EL (cell line): ENCODE measurements at regions not wholly inside any gene's neighbourhood (a gene's known extent, or its start where the extent isn't known, plus 50 kb on each side); places are given as distances from the start of the nearest gene placed in this dataset.

Source experiments
- DNase-seq: peaks from one replicate; pipeline ENCODE4 v3.0.0-alpha.2; 2016

DNA sequence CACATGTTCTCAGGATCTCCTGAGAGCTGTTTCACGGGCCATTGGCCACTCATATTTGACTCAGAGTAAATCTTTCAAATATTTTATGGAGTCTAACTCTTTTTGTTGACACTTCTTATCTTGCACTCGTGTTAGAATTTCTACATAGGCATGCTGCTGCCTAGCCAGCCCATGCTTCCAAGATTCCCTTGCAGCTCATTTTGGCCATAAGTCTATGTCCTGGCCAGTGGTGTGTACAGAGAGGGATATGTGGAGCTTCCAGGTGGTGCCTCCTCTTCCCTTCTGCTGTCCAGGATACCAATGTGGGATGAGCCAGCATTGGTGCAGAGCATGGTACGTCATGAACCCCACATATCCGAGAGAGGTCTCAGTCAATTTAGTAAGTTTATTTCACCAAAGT lies 522.6 kb downstream of the QKI start:
- no peak for DNase-seq

DNA sequence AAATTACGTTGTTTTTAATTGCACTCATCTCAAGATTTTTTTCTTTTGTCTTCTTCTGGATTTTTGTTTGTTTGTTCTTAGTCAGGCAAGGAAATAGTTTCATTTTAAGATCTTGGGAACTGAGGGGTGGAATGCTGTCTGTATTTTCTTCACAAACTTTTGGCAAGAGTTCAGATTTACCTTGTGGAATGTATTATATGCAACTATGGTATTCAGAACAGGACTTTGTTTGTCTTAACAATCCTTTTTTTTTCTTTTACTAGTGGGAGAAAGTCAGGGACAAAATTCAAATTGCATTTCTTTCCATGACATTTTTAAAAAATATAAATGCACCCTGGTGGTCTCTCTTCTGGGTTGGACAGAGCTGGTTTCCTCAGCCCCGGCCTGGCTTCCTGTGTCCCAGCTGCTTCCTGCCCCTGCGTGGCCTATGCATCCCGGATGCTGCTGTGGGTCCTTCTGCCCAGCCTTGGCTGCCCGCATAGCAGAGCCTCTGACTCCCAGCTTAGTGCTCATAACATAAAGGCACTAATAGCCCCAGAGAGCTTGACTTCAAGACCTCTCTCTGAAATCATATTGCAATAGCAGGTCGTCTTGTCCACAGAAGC lies 520.7 kb downstream of the QKI start:
- no peak for DNase-seq

DNA sequence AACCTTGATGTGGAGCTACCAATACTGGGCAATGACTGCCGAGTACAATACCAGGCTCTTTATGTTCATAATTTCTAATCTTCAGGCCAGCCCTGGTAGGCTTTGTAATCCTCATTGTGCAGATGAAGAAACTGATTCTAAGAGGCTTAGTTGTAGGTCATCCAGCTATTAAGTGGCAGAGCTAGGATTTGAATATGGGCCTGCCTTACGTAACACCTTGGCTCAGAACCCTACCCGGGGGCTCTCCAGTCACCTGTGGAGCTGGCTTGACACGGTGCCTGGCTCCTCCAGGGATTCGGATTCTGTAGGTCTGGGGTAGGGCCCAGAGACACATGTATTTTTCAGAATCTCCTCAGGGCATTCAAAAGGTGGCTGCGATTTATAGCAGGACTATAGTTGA lies 515.5 kb downstream of the QKI start:
- no peak for DNase-seq

DNA sequence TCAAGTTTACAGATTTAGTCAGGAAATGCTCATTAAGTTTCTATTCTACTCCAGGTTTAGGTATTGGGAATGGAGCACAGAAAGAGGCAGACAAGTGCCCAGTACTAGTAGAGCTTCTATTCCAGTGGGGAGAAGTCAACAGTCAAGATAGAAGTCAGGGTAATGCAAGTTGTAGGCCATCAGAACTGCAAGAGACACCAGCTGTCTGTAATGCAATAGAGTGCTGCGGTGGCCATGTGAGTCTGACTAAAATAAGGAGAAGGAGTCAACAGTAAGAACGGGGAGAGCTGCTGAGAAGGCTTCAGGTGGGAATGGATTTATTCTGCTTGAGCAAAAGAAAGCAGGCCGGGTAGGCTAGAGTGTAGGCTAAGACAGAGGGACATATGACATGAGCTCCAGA lies 515.0 kb downstream of the QKI start:
- DNase-seq: no peak

DNA sequence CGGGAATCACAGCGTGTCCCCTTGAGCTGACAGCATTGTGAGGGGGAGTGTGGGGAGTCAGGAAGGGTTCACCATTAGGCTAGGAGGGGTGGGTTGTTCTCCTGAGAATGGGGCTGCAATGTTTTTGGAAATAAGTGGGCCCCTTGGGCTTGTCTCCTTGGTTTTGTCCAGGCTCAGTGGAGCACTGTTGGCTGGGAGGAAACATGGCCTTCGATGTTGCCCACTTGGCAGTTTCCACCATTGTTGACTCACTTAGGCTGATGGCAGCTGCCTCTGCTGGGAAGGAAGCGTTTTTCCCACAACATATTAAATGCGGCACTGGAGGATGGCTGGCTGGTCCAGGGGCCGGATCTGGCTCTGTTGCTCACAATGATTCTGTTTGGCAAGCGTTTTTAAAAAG lies 512.1 kb downstream of the QKI start:
- DNase-seq: no peak

DNA sequence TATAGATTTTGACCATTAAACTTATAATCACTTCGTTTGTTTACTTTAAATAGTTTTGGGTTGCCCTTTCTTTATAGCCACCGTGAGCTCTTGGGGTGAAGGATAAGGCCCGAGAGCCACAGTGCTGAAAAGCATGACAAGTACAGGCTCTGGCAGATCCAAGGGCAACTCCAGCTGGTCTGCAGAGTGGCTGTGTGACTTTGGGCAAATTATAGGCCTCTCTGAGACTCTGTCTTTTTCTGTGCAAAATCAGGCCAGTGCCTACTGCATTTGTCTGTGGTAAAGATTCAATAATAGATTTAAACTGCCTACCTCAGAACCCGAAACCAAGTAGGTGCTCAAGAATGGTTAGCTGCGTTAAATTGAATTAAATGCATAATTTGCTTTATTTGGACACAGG lies 511.3 kb downstream of the QKI start:
- DNase-seq: no peak

DNA sequence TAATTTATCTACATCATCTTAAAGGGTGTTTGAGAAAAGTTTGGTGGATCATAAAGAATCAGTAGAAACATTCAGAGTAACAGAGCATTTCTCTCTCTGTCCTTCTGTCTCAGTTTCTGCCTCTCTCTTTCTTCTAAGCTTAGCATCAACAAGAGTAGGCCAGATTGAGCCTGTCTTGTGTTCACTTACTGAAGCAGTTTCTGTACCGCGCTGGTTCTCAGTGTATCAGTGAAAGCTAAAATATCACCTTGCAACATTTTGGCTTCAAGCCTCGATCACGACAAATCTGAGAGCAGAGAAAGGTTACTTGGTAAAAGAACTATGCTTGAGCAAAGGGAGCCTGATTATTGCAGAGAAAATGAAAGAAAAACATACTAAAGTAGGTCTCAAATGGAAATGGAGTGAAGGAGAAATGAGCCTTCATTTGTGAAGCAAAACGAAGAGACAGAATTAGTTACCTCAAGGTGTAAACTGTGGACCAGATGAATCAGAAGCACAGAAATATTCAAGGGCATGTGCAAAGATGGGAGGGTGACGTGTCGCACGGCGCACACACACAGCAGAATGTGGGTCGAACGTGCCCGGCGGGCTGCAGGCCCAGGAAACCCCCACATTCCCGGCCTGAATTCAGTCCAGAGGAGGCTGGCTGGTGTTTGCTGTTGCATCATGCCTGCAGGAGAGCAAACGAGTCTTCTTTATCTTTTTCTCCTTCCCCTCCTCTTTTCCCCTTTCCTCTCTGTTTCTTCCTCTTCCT lies 509.3 kb downstream of the QKI start:
- peak; percentile 36 for DNase-seq

DNA sequence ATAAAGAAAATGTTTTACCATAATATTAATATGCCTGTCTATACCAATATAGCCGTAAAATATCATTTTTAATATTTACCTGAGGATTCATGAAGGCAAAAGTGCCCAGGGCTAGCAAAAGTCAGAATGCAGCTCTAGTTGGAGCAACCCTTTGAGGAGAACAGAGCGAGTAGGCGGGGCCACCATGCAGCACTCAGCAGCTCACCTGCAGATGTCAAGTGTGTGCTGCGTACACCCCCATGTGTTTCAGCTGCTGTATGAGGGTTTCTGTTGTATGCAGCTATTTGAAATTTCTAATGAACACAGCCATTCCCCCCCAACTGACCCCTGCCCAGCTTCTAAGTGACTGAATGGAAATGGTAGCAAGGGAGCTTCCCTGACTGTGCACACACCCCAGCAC lies 508.0 kb downstream of the QKI start:
- DNase-seq: no peak

DNA sequence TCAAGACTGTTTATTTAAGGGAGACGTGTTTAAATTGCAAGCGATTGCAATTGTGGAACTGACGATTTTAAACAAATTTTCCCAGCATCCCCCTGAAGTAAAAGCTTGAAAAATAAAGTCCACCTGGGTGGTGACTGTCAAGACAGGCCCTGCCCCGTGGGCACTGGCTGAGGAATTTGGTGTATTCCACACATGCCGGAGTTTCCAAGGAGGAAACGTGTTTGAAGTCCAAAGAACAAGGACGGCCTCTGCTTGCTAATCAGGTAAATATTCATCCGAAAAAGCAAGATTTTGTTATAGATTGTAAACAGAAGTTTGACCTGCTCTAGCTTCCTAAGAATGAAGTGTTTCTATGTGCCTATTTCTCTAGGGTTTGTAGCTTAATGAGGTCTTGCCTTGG lies 505.1 kb downstream of the QKI start:
- DNase-seq: no peak

DNA sequence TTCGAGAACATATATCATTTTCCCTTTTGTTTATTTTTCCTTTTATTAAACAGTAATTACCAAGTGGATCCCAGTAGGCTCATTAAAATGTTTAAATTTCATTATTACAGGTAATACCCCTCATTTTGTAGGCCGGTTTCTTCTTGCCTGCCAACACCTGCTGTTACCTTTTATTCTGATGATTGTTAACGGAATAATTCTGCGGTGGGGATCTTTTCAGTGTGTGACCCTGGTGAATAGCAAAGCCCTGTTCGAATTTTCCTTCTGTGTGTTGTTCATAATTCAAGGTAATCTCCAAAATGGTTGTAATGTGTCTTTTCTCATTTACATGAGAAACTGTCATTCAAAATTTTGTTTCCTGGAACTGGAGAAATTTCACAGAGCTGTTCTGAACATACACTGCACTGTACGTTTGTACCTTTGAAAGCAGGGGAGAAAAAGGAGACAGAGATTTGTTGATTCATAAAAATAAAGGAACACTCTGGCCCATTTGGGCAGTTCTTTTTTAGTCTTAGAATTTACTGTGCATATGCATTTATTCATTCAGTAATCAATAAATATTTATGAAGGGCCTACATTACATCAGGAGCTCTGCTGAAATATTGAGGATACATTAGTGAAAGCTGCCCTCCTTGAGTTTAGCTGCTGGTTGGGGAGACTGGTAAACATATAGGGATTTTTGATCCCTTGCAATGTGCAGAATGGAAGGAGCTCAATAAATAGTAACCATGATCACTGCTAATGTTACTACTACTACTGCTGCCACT lies 502.0 kb downstream of the QKI start:
- no peak for DNase-seq

DNA sequence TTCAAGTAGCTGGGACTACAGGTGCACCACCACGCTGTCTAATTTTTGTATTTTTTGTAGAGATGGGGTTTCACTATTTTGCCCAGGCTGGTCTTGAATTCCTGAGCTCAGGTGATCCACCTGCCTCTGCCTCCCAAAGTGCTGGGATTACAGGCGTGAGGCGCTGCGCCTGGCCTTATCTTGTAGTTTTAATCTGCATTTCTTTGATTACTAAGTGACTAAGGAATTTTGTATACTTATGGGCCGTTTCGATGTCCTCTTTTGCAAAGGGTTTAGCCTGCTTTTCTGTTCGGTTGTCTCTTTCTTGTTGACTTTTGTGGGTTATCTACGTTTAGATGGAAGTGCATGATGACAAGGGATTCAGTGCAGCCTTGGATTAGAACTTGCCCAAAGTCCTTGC lies 500.6 kb downstream of the QKI start:
- DNase-seq: no peak

DNA sequence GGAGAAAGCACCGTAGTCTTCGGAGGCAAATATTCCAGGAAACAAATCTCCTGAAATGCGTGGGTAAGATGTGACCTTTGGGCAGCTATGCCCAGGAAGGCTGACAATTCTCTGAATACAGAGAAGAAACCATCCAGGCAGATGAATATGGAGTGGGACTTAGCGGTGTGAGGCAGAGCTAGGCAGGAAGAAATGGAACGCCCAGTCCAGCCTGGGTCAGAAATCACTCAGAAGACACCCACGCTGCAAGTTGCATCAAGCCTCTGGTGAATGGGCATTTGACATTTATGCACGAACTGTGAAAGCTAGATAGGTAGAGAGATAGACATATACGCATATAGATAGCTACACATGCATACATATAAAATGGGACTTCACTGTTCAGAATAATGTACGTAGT lies 498.5 kb downstream of the QKI start:
- no peak for DNase-seq

DNA sequence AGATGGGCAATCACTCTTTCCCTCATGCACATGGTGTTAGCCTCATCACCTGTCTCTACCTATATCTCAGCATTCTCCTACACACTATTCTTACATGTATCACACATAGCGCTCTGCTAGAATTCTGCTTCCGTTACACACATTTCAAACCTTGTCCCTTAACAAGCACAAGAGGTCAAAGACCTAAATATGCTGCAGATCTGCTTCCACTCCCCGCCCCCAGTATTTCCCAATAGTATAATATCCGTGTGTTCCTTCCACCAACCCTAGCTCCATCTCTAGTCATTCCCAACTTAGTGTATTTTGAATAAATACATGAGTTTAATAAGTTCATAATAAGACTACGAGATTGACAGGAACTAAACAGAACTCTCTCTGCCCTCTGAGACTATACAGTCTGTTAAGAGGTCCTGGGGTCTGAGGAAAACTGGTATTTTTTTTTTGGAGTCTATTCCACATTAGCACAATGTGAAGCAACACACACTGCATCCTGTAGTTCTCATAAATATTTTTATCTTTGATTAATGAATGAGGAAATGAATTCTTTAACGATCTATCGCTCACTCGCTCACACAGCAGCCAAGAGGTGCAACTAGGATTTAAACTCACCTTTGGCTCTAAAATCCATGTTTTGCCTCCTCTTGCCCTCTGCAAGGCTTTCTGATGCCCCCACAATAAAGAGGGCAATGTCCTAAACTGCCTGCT lies 491.6 kb downstream of the QKI start:
- no peak for DNase-seq

DNA sequence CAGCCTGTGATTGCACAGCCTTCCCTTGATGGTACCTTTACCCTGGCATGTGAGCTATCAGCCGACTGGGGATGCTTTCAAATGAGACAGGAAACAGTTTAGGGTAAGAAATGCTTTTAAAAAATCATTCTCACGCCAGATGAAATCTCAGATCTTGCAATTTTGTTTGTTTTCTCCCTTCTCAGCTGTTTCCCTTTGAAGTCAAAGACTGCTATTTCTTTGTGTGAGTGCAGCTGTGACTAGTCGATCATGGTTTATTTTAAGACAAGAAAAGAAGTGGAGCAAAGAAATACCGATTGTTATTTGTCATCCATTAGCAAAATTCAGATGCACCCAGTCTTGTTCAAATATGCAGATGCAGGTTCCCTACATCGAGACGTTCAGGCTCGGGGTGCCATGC lies 489.7 kb downstream of the QKI start:
- DNase-seq: no peak

DNA sequence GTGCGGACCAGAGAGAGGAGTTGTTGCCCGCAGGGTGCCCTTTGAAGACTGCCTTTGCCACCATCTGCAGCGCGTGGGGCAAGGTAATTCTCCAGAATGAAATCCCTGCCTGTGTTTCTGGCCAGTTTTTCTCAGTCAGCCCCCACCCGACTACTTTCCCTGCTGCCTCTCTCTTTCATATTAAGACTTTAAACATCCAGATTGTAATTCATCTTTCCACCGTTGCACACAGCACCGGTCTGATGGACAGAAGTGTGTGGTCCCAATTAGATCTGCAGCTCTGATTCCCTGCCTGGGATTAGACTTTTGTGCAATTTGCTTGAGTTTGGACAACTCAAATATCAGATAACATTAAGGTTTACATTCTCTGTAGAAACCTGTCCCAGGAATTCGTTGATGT lies 489.0 kb downstream of the QKI start:
- no peak for DNase-seq

DNA sequence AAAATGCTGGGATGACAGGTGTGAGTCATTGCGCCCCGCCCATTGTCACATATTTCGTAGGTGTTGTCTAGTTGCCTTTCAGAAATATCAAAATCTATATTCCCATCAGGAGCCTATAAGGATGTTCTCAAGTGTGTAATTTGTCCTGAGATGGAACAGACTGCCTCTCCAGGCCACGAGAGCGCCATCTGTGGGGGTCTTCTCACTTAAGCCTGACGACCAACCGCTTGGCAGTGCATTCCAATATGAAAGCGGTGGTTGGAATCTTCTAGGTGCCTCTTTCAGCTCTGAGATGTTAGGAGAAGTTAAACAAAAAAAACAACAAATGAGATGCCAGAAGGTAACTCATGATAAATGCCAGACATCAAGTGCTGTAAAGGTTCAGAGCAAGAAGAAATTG lies 488.5 kb downstream of the QKI start:
- DNase-seq: no peak

DNA sequence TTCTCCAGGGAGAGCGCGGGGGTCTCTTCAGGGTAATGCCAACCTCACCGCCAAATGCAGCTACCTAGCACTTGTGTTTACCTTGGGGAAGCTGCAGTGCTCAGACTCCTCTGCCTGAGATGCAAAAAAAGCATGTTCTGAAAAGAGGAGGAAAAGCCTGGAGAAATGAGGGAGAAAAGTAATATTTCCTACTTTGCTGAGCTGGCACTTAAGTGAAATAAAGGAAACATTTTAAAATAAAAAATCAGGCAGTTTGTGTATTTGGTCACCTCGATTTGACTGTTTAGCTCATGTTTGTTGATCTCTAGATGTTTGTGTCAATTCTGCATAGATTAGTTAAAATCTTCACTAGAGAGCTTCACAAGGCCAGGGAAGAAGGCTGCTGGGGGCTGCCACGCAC lies 487.2 kb downstream of the QKI start:
- no peak for DNase-seq

DNA sequence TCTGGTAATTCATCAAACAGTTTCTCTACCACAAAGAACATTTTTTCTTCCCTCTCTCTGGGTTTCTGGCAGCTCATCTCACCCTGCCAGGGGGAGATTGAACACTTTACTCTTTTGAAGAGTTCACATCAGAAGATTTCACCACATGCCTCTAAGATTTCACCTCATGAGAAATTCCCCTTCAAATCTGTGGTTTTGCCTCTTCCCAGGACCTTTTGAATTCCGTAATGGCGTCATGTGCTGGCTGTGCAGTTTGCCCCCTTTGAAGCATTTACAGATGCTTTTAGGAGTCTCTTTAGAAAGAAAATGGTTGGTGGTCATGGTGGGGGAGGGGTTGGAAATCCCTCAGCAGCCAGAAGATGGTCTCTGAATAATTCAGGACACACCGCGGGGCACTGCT lies 486.1 kb downstream of the QKI start:
- no peak for DNase-seq

DNA sequence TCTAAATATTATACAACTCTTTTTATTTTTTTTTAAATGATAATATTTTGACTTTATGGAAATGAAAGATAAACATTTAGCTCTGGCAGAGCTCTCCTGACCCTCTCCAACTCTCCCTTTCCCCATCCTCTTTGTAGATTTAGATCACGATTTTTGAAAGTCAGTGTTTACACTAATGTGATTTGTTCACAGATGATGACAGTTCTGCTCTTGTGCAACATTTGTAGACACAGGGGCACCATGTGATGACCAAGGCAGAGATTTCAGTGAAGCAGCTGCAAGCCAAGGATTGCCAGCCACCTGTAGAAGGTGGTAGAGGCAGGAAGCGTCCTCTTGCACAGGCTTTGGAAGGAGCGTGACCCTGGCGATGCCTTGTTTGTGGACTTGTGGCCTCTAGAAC lies 483.2 kb downstream of the QKI start:
- peak; percentile 45 for DNase-seq

DNA sequence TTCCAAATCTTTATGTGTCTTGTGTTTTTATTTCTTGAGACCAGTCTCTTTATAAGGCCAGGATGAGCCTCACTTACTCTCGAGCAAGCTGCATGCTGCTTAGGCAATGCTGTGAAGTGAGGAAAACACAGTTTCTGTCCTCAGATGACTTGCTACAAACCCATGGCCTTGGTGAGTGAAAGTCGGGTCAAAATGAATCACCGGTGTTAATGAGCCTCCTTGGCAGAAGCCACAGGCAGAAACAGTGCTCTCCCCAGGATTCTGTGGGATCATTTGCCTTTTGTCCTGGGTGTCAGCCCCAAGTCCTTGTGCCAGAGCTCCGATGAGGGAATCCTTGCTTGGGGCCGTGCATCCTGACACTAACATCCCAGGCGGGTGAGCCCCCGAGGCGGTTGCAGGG lies 482.5 kb downstream of the QKI start:
- peak; percentile 72 for DNase-seq

DNA sequence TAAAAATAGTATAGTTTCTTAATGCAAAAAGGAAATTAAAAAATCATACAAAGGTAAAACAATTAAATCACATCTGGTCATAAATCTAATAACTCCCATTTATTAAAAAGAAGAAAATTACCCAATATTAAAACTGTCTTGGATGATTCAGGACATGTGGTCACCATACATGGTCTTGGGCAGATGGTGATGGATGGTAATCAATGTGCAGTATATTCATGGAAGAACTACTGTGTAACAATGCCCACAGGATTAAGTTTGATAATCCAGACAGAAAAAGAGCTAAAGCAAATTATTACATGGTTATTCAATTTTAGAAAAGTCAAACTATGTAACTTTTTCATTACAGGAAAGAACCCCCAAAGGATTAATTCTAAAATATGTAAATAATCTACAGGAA lies 480.6 kb downstream of the QKI start:
- no peak for DNase-seq

DNA sequence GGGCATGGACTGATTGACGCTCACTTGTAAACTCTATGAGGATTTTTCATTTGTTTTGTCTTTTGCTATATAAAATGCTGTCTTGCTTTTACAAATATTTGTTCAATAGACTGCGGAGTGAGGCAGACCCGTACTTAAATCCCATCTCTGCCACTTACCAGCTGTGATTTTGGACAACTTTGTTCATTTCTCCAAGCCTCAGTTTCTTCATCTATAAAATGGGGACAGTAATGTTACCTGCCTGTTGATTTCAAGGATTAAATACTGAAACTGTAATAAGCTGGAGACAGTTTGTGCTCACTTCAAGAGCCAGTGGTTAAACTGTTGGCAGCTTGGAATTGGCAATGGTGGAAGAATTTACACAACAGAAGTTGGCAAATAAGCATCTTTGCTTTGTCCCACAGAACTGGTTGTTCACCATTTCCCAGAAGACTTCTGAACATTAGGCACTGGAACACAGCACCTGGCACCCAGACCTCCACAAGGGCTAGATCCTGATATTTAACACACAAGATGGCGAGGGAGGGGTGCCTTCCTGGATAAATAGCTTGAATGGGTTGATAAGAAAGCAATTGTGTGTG lies 479.2 kb downstream of the QKI start:
- DNase-seq: no peak

DNA sequence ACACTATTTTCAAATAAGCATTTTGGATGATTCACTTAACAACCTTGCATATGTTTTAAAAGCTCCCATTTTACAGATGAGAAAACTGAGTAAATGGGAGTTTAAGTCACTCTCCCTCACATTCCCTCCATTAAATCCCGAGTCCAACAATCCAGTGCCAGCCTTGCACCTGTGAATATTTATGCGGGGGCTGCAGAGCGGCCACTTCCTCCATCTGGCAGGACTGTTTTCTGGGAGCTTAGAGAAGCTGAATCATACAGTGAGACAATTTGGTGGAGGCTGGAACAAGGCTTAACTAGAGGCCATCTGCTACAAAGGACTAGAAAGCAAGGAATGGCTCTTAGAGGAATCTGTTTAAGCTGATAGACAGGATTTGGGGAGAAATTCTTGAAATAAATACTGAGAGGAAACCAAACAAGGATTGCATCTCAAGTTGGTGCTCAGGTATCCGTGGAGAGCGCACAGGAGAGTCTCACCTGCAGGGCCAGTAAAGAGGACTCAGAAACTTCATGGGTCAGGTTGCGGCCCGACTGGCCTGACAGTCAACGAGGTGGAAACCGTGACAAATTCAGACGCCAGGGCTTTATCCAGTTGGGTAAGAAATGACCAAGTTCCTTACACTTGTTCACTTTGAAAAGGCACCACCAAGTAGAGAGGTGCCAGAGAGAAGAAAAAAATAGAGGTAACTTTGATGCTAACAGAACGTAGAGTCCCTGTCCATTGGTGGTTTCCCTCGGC lies 478.5 kb downstream of the QKI start:
- DNase-seq: no peak
